CD14-positive monocyte (primary cell): ENCODE measurements at regions not wholly inside any gene's neighbourhood (a gene's known extent, or its start where the extent isn't known, plus 50 kb on each side); places are given as distances from the start of the nearest gene placed in this dataset.

Experiments used
- DNase-seq, 3 donors: peaks; one replicate each; pipeline ENCODE4 v3.0.0-alpha.2; 2011 to 2022
- H2AFZ ChIP-seq: 2 replicates; pipeline ENCODE4 v1.6.0; 2012; ENCODE audit warnings: mild to moderate bottlenecking, low read depth, low read length, inconsistent platforms; ENCODE audit not compliant: insufficient read depth, poor library complexity, severe bottlenecking
- H3K27ac ChIP-seq, 2 donors: 1 replicate in 1 of 2; 2 replicates in 1 of 2; pipeline ENCODE4 v1.5.1; 2012 to 2013; ENCODE audit warnings: low read length in 2 of 2, control low read depth in 1 of 2, inconsistent platforms in 1 of 2, low read depth in 1 of 2, mild to moderate bottlenecking in 1 of 2
- H3K27me3 ChIP-seq, 2 donors: one replicate each; pipeline versions ENCODE4 v1.6.0 to v1.6.1; 2011 to 2013; ENCODE audit warnings: low read length in 2 of 2; ENCODE audit not compliant: control insufficient read depth in 2 of 2, insufficient read depth in 2 of 2
- H3K36me3 ChIP-seq, 2 donors: replicated peaks in 1 of 2; 1 replicate in 1 of 2; 2 replicates in 1 of 2; pipeline versions ENCODE4 v1.5.1 to v1.6.1; 2012 to 2013; ENCODE audit warnings: low read length in 2 of 2, control low read depth in 1 of 2, inconsistent platforms in 1 of 2, mild to moderate bottlenecking in 1 of 2; ENCODE audit not compliant: insufficient read depth in 2 of 2, control insufficient read depth in 1 of 2
- H3K4me1 ChIP-seq, 2 donors: 1 replicate in 1 of 2; 2 replicates in 1 of 2; pipeline versions ENCODE4 v1.5.1 to v1.6.1; 2012 to 2013; ENCODE audit warnings: low read length in 2 of 2, control low read depth in 1 of 2, inconsistent platforms in 1 of 2, mild to moderate bottlenecking in 1 of 2, moderate library complexity in 1 of 2; ENCODE audit not compliant: insufficient read depth in 2 of 2, control insufficient read depth in 1 of 2
- H3K4me2 ChIP-seq: replicated peaks from 2 replicates; pipeline ENCODE3; 2012; ENCODE audit warnings: low read length, moderate library complexity, mild to moderate bottlenecking; ENCODE audit not compliant: poor library complexity, severe bottlenecking; ENCODE audit errors: extremely low read depth
- H3K4me3 ChIP-seq, 3 experiments: fragments of 200-600 bp in 1 of 3; sonication (generic) in 1 of 3; replicated peaks in 1 of 3; 1 replicate in 2 of 3; 2 replicates in 1 of 3; pipeline ENCODE4 v1.5.1; 2011 to 2013; ENCODE audit warnings: low read length in 3 of 3, mild to moderate bottlenecking in 3 of 3, control low read depth in 2 of 3, low read depth in 2 of 3, inconsistent platforms in 1 of 3, moderate library complexity in 1 of 3
- H3K79me2 ChIP-seq: 2 replicates; pipeline ENCODE4 v1.6.0; 2012; ENCODE audit warnings: mild to moderate bottlenecking, control low read depth, inconsistent platforms, low read length, moderate library complexity; ENCODE audit not compliant: insufficient read depth
- H3K9ac ChIP-seq: 2 replicates; pipeline ENCODE4 v1.6.0; 2017; ENCODE audit warnings: low read length, mild to moderate bottlenecking; ENCODE audit not compliant: insufficient read depth, poor library complexity, severe bottlenecking
- H3K9me3 ChIP-seq, 2 donors: replicated peaks in 1 of 2; 1 replicate in 1 of 2; 2 replicates in 1 of 2; pipeline versions ENCODE4 v1.5.1 to v1.6.1; 2012 to 2013; ENCODE audit warnings: low read length in 2 of 2, control low read depth in 1 of 2; ENCODE audit not compliant: control insufficient read depth in 1 of 2, insufficient read depth in 1 of 2
- H4K20me1 ChIP-seq: 2 replicates; pipeline ENCODE4 v1.6.0; 2012; ENCODE audit warnings: mild to moderate bottlenecking, low read length, control low read depth, moderate library complexity; ENCODE audit not compliant: insufficient read depth
- H3K27ac Mint-ChIP-seq, 7 donors: one replicate each; pipeline ENCODE4 v1.8.0; 2020; ENCODE audit warnings: mild to moderate bottlenecking in 7 of 7, mixed read lengths in 7 of 7, moderate library complexity in 6 of 7, inconsistent platforms in 2 of 7
- H3K27me3 Mint-ChIP-seq, 3 donors: one replicate each; pipeline ENCODE4 v1.8.0; 2021 to 2022; ENCODE audit warnings: low read depth in 3 of 3, mild to moderate bottlenecking in 3 of 3, mixed read lengths in 3 of 3, moderate library complexity in 3 of 3, inconsistent platforms in 1 of 3
- H3K36me3 Mint-ChIP-seq, 2 donors: one replicate each; pipeline ENCODE4 v1.8.0; 2020; ENCODE audit warnings: mixed read lengths in 2 of 2, inconsistent platforms in 1 of 2, mild to moderate bottlenecking in 1 of 2
- H3K4me1 Mint-ChIP-seq: one replicate; pipeline ENCODE4 v1.8.0; 2020; ENCODE audit warnings: mild to moderate bottlenecking, mixed read lengths
- H3K4me3 Mint-ChIP-seq, 2 donors: one replicate each; pipeline ENCODE4 v1.8.0; 2020; ENCODE audit warnings: mild to moderate bottlenecking in 2 of 2, mixed read lengths in 2 of 2, moderate library complexity in 1 of 2
- H3K9me3 Mint-ChIP-seq, 7 donors: one replicate each; pipeline ENCODE4 v1.8.0; 2020 to 2022; ENCODE audit warnings: mixed read lengths in 7 of 7, mild to moderate bottlenecking in 6 of 7, moderate library complexity in 6 of 7, inconsistent platforms in 2 of 7
- WGBS: methylation state at CpG from one replicate; pipeline ENCODE4 v1.1.5; 2013; ENCODE audit warnings: missing lambda C conversion rate; ENCODE audit not compliant: insufficient coverage; 5-methylcytosine and 5-hydroxymethylcytosine counted together
- intact Hi-C, 2 donors: fragments of 100-400 bp; cut with micrococcal nuclease; formaldehyde crosslinking; loops; one replicate each; pipeline versions ENCODE4 v1.15.0 to v1.15.1; 2023
- TF ChIP-seq, protein P1 (sequence below): fragments of 200-600 bp; IDR thresholded peaks from one replicate; pipeline ENCODE4 v1.8.0; 2022; ENCODE audit warnings: antibody characterized with exemption, mild to moderate bottlenecking

GRCh38 chr11:134802116-134802515 is 390.1 kb upstream of the B3GAT1 start:
- TF ChIP-seq, protein P1, sequence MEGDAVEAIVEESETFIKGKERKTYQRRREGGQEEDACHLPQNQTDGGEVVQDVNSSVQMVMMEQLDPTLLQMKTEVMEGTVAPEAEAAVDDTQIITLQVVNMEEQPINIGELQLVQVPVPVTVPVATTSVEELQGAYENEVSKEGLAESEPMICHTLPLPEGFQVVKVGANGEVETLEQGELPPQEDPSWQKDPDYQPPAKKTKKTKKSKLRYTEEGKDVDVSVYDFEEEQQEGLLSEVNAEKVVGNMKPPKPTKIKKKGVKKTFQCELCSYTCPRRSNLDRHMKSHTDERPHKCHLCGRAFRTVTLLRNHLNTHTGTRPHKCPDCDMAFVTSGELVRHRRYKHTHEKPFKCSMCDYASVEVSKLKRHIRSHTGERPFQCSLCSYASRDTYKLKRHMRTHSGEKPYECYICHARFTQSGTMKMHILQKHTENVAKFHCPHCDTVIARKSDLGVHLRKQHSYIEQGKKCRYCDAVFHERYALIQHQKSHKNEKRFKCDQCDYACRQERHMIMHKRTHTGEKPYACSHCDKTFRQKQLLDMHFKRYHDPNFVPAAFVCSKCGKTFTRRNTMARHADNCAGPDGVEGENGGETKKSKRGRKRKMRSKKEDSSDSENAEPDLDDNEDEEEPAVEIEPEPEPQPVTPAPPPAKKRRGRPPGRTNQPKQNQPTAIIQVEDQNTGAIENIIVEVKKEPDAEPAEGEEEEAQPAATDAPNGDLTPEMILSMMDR = no peak
- Histone ChIP-seq H3K4me2 (no peak overlapping the region), H3K4me3 (no peak overlapping the region), H3K9me3 (no peaks in the 10 kb centered on the region), H3K4me1 (no peaks in the 10 kb centered on the region), H4K20me1 (no peaks in the 10 kb centered on the region), H3K27ac (no peak overlapping the region), H3K36me3 (no peaks in the 10 kb centered on the region), H3K9ac (no peak overlapping the region), H3K79me2 (no peaks in the 10 kb centered on the region), H3K27me3 (no peaks in the 10 kb centered on the region), H2AFZ (no peak overlapping the region)
- DNase-seq = no peak
- H3K27ac Mint-ChIP-seq = peak overlapping the region in 1 of 7 donors; percentile 73
- intact Hi-C loops = no loop called here
- WGBS = 48% methylated on average over 2 of the region's 6 CpGs
- peaks cover 1% of the 10 kb centered on the region for H3K4me1 Mint-ChIP-seq
- H3K36me3 Mint-ChIP-seq = no peaks in the 10 kb centered on the region
- H3K9me3 Mint-ChIP-seq = peaks cover 0 to 5% (median 0%) of the 10 kb centered on the region in 7 donors
- H3K27me3 Mint-ChIP-seq = peaks cover 0 to 8% (median 3%) of the 10 kb centered on the region in 3 donors
- H3K4me3 Mint-ChIP-seq = no peak overlapping the region

GRCh38 chr11:134801570-134801969 is 389.5 kb upstream of the B3GAT1 start:
- H3K4me1 ChIP-seq = no peaks in the 10 kb centered on the region

More at GRCh38 chr11:134801570-134801969, 389.5 kb upstream of the B3GAT1 start:
- Histone ChIP-seq H3K79me2 (no peaks in the 10 kb centered on the region), H3K9me3 (no peaks in the 10 kb centered on the region), H3K4me2 (no peak overlapping the region), H3K36me3 (no peaks in the 10 kb centered on the region), H4K20me1 (no peaks in the 10 kb centered on the region), H3K27me3 (no peaks in the 10 kb centered on the region), H3K9ac (no peak overlapping the region), H2AFZ (no peak overlapping the region), H3K4me3 (no peak overlapping the region), H3K27ac (no peak overlapping the region)
- DNase-seq = no peak
- Mint-ChIP-seq H3K27ac (no peak overlapping the region), H3K9me3 (peaks cover 0 to 5% (median 0%) of the 10 kb centered on the region in 7 donors), H3K36me3 (no peaks in the 10 kb centered on the region), H3K27me3 (peaks cover 0 to 8% (median 3%) of the 10 kb centered on the region in 3 donors), H3K4me1 (peaks cover 1% of the 10 kb centered on the region), H3K4me3 (no peak overlapping the region)
- TF ChIP-seq, protein P1 = no peak
- WGBS = 0% methylated on average over 2 of the region's 5 CpGs
- intact Hi-C loops = no loop called here
